GM19468 (cell line): ENCODE measurements at regions not wholly inside any gene's neighbourhood (a gene's known extent, or its start where the extent isn't known, plus 50 kb on each side); places are given as distances from the start of the nearest gene placed in this dataset.
"Not testable (repeated sequence)": the region's sequence is repeated elsewhere in the genome, so short reads cannot be mapped to it uniquely, and the experiment has no call there.

ENCODE experiments used
- ATAC-seq: cut with Tn5 transposase; IDR thresholded peaks from one replicate; pipeline ENCODE4 v1.9.1; 2021; ENCODE audit warnings: mild to moderate bottlenecking, moderate library complexity, moderate number of reproducible peaks; ENCODE audit not compliant: unreplicated experiment; ENCODE audit errors: extremely low read depth

DNA sequence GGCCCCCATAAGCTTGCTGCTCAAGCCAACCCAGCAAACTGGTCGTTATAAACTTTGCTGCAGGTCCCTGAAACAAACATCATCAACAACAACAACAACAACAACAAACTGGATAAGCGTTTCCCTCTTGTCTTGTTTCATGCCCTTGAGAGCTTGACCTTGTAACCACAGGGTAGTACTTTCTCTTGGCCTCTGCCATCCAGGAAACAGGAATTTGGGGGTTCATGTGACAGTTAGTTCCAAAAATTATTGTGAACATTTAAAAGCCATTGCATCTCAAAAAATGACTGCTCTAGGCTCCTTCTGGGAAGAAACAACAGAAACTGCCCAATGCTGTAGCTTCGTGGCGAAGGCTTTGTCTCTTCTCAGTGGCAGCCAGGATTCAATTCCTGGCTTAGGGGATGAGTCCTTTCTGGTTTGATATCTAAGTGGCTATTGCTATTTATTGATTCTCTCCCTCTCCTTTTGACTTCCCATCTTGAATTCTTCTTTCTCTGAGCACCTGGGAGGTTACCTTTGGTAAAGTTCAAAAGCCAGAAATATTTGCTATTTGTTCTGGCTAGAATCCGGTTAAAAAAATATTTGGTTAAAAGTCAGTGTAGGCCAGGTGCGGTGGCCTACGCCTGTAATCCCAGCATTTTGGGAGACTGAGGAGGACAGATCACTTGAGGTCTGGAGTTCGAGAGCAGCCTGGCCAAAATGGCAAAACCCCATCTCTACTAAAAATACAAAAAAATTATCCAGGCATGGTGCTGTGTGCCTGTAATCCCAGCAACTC lies 52.0 kb upstream of the CPM start:
- no peak for ATAC-seq

- not testable (repeated sequence) for ATAC-seq
These were observed 64.6 kb upstream of the CPM start for GRCh38 chr12:68997526-68997925.

- no peak for ATAC-seq
These were observed 65.1 kb upstream of the CPM start for GRCh38 chr12:68998041-68998440.

GRCh38 chr12:69000074-69000473 lies 67.1 kb upstream of the CPM start:
- no peak for ATAC-seq

GRCh38 chr12:69000540-69001243 lies 67.7 kb upstream of the CPM start:
- ATAC-seq: no peak

DNA sequence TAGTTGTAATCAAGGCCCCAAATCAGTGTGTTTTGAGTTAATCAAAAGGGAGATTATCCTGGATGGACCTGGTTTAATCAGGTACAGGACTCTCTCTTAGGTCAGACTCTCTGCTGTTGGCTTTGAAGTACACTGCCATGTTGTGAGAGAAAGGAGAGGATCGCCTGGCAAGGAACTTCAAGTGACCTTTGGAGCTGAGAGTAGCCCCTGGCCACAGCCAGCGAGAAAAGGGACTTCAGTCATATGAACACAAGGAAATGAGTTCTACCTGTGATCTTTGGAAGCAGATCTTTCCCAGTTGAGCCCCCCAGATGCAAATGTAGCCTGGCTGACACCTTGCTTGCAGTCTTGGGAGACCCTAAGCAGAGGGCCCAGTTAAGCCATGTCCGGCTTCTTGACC lies 68.3 kb upstream of the CPM start:
- ATAC-seq: no peak

DNA sequence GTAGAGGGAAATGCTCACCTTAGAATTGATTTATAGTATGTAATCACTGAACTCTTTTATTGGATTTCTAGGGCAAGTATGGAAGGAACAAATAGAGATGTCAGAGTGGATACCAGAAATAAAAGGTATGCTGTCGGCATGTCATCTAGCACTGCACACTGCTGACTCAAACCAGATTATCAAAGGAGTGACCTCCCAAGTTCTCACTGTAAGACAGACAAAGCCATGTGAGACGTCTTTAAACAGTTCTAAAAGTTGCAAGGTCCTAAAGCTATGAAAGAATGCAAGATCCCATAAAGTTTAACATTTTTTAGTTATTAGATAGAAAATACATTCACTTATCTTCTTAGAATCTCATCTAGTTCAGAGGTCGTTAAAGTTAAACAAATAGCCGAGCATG lies 70.0 kb upstream of the CPM start:
- no peak for ATAC-seq

- ATAC-seq: no peak
These were observed 71.0 kb upstream of the CPM start for GRCh38 chr12:69003991-69004390.

DNA sequence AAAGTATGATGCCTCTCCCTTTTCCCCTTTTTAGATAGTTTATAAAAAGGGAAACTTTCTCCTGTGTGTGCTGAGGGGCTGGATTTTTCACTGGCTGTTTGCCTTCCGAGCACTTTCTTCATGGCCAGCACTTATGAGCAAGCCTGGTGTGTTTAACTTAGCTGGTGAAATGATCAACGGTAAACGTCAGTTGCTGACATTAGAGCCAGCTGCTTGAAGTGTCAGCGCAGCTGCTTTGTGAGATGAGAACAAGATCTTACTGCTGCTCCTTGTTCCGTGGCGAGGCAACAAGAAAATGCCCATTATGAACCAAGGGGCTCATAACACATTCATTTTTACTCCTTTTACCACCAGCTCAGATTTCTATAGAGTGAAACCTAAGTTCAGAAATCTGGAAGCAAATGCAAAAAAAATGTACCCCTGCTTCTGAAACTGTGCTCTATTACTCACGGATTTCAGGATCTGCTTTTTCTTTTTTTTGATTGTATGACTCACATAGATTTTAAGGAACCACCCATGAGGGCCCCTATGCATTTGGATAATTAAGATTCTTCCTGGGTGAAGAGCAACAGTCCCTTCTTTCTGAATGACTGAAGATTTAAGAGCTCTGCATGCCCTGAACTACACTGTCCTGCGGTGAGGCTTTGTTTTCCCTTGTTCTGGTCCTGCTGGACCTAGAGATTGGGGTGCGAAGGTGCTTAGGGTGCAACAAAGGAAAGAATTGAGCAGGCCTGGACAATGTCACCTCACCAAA lies 74.3 kb upstream of the CPM start:
- no peak for ATAC-seq

- ATAC-seq: no peak
These were observed 74.9 kb upstream of the CPM start for GRCh38 chr12:69007855-69008351.

GRCh38 chr12:69008520-69008919 lies 75.5 kb upstream of the CPM start:
- no peak for ATAC-seq

- no peak for ATAC-seq
These were observed 81.1 kb upstream of the CPM start for GRCh38 chr12:69014047-69014446.

- ATAC-seq: no peak
These were observed 82.0 kb upstream of the CPM start for GRCh38 chr12:69015017-69015416.

GRCh38 chr12:69015831-69016230 lies 82.9 kb upstream of the CPM start:
- ATAC-seq: no peak

DNA sequence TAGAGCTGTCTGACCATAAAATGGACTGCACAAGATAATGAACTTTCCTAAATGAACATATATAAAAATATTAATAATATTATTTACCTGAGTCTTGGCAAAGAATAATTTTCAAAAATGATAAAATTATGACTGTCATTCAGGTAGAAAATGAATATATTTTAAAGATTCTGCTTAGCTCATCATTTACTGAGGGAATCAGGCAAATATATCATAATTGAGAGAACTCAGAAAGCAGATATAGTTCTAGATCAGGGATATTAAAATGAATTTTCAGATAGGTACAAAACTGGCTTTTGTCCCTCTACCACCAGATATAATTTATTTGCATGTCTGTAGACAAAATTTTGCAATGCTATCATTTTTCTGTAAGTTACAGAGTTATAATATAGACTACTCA lies 86.1 kb upstream of the CPM start:
- ATAC-seq: no peak

GRCh38 chr12:69019910-69020309 lies 86.9 kb upstream of the CPM start:
- no peak for ATAC-seq

- ATAC-seq: no peak
These were observed 89.7 kb upstream of the CPM start for GRCh38 chr12:69022674-69023073.

DNA sequence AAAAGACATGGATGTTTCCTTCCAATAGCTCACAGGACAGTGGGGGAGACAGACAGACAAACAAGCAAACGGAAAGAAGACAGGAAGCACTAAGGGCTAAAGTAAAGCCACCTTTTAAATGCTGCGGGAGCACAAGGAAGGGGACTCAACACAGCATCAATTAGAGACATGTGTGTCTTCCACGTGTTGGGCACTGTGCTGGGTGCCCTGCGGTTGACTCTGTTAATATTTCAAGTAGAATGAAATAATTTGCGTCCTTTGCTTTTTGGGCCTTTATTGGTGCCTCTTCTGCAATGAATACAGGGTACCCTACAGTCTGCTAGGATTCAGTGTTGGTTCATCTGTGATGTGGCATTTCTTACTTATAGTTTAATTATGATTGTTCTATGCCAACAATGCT lies 90.9 kb upstream of the CPM start:
- no peak for ATAC-seq

DNA sequence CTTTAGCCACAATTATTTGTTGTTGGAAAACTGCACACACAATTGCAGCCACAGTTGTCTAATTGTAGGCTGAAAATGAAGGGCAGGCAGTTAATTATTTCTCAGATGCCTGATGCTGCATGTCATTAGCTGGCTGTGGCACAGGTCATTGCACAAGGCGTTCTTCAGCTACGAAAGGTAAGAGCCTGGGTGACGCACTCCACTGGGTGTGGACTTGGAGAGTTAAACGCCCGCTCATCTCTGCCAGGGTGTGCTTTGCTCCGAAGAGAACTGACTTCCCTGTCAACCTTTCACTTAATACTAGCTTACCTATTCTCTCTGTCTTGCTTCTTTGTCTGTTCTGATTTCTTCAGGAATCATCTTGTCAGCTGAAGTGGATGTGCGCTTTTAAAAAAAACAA lies 91.4 kb upstream of the CPM start:
- ATAC-seq: no peak

- ATAC-seq: no peak
These were observed 91.9 kb upstream of the CPM start for GRCh38 chr12:69024907-69025306.

- no peak for ATAC-seq
These were observed 93.4 kb upstream of the CPM start for GRCh38 chr12:69026336-69026735.
